SKM-1 (cell line): ENCODE measurements at regions not wholly inside any gene's neighbourhood (a gene's known extent, or its start where the extent isn't known, plus 50 kb on each side); places are given as distances from the start of the nearest gene placed in this dataset.

ENCODE experiments used
- DNase-seq: peaks from one replicate; lab custom pipeline; 2025; ENCODE audit not compliant: unreplicated experiment; lab: John Stamatoyannopoulos, UW

- no peak for DNase-seq
Measured at GRCh38 chr18:67621049-67621713, 104.7 kb upstream of the DSEL start.

- DNase-seq = no peak
Measured at GRCh38 chr18:67618061-67618460, 101.5 kb upstream of the DSEL start.

GRCh38 chr18:67615876-67616275 is 99.4 kb upstream of the DSEL start:
- DNase-seq = no peak

GRCh38 chr18:67613731-67614130 is 97.2 kb upstream of the DSEL start:
- DNase-seq = no peak

- no peak for DNase-seq
Measured at GRCh38 chr18:67612281-67612680, 95.8 kb upstream of the DSEL start.

- DNase-seq = no peak
Measured at GRCh38 chr18:67608615-67609273, 92.2 kb upstream of the DSEL start.

GRCh38 chr18:67608191-67608590 is 91.7 kb upstream of the DSEL start:
- no peak for DNase-seq

GRCh38 chr18:67600181-67601180 is 84.0 kb upstream of the DSEL start:
- no peak for DNase-seq

GRCh38 chr18:67599277-67599676 is 82.8 kb upstream of the DSEL start:
- no peak for DNase-seq

- DNase-seq = no peak
Measured at GRCh38 chr18:67597759-67598158, 81.2 kb upstream of the DSEL start.

GRCh38 chr18:67596003-67596402 is 79.5 kb upstream of the DSEL start:
- DNase-seq = no peak

GRCh38 chr18:67590571-67591141 is 74.1 kb upstream of the DSEL start:
- no peak for DNase-seq

- DNase-seq = no peak
Measured at GRCh38 chr18:67589325-67589724, 72.8 kb upstream of the DSEL start.

GRCh38 chr18:67586101-67586500 is 69.6 kb upstream of the DSEL start:
- no peak for DNase-seq

- DNase-seq = no peak
Measured at GRCh38 chr18:67583621-67584020, 67.1 kb upstream of the DSEL start.

GRCh38 chr18:67582488-67582887 is 66.0 kb upstream of the DSEL start:
- DNase-seq = no peak

GRCh38 chr18:67581178-67581577 is 64.7 kb upstream of the DSEL start:
- DNase-seq = no peak

- DNase-seq = no peak
Measured at GRCh38 chr18:67577386-67577785, 60.9 kb upstream of the DSEL start.

- no peak for DNase-seq
Measured at GRCh38 chr18:67574749-67575148, 58.2 kb upstream of the DSEL start.

- DNase-seq = no peak
Measured at GRCh38 chr18:67568166-67568565, 51.6 kb upstream of the DSEL start.
